NCI-H1092 treated with DMSO at 0.1 percent for 48 hours (cell line): ENCODE measurements at regions not wholly inside any gene's neighbourhood (a gene's known extent, or its start where the extent isn't known, plus 50 kb on each side); places are given as distances from the start of the nearest gene placed in this dataset.
"Not testable (repeated sequence)": the region's sequence is repeated elsewhere in the genome, so short reads cannot be mapped to it uniquely, and the experiment has no call there.

Source experiments
- DNase-seq: peaks from one replicate; lab custom pipeline; 2025; lab: John Stamatoyannopoulos, UW

DNA sequence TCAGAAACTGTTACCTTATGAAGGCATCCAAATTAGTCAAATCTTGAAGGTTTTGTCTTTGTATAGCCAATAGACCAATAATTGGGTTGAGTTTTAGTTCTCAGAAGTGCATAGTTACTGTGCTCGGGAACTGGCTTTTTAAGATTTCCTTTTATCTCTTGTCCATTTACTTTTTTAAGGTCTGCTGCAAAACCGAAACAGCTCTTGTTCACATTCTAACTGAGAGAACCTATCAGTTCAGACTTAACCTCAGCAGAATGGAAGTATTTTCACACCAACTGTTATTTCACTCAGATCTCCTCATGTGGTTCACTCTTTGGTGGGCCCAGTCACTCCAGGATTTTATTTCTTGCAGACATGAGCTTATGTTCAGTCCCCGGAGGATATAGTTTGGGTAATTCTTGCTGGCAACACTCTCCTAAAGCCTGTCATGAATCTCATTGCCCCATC is 55.5 kb downstream of the TPBG start:
- no peak for DNase-seq

DNA sequence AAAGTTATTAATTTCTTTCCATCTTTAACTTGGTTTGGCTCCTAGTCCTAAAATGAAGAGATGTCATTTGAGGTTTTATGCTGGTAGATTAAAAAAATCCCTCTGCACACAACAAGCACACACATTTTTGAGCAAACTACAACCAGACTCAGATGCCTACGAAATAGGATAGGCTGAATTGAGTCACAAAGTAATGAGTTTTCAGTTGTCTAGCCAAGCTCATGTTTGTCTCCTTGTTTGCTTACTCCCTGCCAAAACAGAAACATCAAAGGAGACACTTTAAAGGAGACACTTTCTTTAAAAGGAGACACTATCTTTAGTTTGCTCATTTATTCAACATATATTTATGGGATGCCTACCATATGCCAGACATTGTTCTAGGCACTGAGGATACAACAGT is 56.2 kb downstream of the TPBG start:
- no peak for DNase-seq

DNA sequence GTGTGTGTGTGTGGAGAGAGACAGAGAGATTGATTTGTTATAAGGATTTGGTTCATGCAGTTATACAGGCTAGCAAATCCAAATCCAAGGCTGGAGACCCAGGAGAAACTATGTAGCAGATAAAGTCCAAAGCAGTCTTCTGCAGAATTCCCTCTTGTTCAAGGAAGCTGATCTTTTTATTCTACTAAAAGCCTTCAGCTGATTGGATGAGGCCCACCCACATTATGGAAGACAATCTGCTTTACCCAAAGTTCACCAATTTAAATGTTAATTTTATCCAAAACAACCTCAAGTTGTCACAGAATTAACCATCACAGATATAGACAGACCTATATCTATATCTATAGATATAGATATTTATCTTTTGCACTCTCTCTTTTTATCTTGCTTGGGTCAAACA is 67.0 kb downstream of the TPBG start:
- no peak for DNase-seq

DNA sequence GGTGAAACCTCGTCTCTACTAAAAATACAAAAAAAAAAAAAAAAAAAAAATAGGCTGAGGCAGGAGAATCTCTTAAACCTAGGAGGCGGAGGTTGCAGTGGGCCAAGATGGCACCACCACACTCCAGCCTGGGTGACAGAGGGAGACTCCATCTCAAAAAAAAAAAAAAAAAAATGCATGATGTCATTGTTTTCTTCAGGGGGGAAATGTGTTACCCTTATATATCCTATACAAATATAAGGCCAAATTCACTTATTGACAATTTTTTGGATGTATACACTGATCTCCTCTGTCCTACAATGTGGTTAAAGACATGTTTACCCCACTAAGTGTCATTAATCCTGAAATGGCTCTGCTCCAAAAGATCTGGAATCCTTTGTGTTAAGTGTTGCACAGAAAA is 73.1 kb downstream of the TPBG start:
- no peak for DNase-seq

GRCh38 chr6:82437701-82438100 is 74.1 kb downstream of the TPBG start:
- DNase-seq = no peak

DNA sequence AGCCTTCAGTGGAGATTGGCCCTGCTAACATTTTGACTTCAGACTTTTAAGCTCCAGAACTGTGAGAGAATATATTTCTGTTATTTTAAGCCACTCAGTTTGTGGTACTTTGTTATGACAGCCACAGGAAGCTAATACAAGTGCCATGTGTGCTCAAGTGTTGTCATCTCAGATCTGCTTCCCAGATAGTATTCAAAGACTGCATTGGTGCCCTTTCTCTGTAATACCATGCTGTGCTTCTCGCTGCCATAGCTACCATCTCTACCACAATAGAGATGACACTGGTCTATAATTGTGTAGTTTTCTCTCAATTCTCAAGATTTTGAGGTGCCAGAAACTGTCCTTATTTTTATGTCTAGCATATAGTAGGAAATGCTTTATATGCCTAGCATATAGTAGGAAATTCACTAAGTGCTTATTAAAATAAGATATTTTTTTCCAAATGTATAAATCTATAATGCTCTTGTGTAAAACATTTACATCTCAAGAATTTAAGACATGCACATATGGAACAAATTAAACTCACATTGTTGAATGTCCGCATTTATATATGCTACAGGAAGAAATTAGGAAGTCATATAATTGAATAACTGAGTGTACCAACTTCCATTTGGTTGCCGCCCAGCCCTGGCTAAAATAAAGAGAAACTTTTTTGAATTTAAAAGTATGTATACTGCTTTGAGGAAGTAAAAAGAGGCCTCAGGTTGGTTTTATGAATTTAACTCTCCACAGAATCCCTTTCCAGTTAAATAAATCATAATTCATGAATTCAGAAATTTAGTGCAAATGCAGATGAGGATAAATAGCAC is 77.6 kb downstream of the TPBG start:
- no peak for DNase-seq

DNA sequence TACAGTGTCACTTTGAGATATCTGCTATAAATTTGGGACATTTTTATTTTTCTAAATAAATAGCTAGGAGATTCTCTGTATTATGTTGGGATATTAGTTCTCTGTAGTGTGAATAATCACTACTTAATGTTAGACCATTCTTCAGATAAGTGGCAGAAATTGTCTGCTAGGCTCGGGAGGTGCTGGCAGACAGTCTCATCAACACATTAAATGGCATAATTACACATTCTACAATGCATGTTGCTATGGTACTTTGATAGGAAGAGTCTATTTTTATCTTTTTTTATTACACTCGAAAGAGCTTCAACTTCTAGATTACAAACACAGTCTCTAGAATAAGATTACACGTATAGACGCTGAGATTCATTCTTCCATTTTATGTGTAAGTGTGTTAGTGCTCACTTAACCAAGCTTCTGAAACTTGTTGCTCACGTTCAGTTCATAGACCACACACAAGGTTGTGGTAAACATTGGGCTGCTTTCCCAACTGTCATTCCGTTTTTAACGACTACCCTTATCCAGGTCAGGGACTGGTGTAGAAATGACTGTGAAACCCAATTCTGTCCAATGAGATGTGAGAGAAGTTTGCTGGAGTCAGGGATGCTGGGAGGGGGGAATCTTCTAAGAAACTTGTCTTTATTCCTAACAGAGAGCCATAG is 78.6 kb downstream of the TPBG start:
- peak; percentile 21 for DNase-seq

DNA sequence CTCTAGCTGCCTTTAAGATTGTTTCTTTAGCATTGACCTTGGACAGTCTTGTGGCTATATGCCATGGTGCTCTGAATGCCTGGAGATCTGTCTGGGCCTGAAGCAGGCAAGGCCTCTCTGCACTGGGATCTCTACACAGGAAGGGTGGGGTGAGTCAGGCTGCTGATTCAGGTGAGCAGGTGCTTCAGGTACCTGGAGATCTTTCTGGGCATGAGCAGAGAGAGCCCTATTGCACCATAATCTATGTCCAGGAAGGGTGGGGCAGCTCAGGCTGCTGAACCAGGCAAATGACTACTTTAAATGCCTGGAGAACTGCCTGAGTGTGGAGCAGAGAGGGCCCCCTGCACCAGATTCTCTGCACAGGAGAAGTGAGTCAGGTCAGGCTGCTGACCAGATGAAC is 94.5 kb downstream of the TPBG start:
- no peak for DNase-seq

DNA sequence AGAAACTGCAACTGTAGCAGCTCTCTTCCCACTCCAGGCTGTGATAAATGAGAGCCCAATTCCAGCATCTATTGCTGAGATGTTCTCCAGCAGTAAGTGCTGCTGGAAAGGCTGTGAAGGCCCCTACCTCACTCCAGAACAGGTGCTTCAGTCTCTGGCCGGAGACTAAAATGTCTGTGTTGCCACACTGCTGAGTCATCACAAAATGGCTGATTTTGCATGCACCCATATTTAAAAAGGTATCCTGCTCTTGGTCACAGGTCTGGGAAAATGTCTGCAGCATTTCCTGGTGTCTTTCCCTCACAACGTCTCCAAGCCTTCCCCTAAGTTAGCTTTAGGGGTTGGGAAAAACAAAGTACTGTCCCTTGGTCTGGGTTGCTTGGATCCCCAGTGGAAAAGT is 95.1 kb downstream of the TPBG start:
- DNase-seq = no peak

GRCh38 chr6:82461536-82461935 is 97.9 kb downstream of the TPBG start:
- no peak for DNase-seq

GRCh38 chr6:82467338-82467737 is 103.7 kb downstream of the TPBG start:
- DNase-seq = no peak

- not testable (repeated sequence) for DNase-seq
These were observed 106.5 kb downstream of the TPBG start for GRCh38 chr6:82470123-82470522.

DNA sequence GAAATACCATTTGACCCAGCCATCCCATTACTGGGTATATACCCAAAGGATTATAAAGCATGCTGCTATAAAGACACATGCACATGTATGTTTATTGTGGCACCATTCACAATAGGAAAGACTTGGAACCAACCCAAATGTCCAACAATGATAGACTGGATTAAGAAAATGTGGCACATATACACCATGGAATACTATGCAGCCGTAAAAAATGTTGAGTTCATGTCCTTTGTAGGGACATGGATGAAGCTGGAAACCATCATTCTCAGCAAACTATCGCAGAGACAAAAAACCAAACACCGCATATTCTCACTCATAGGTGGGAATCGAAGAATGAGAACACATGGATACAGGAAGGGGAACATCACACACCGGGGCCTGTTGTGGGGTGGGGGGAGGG is 111.5 kb downstream of the TPBG start:
- DNase-seq = not testable (repeated sequence)

- no peak for DNase-seq
These were observed 120.4 kb downstream of the TPBG start for GRCh38 chr6:82484001-82484400.

GRCh38 chr6:82484737-82485626 is 121.4 kb downstream of the TPBG start:
- DNase-seq = no peak

- DNase-seq = no peak
These were observed 124.3 kb downstream of the TPBG start for GRCh38 chr6:82487895-82488294.

DNA sequence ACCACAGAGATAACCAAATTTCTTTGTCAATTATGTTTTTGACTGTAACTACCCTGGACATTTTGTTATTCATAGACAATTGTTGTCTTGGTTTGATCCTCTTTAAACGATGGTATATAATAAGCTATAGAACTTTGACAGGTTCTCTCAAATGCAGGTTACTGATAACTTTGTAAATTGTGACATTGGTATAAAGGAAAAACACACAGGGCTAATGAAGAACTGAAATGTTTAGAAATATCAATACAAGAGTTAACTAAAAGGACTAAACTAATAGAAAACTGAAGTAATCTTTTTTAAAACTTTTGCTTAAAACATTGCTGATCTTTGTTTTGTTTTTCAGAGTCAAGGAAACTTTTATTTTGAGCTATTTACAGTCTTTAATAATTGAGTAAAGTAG is 124.8 kb downstream of the TPBG start:
- no peak for DNase-seq

- DNase-seq = no peak
These were observed 128.5 kb downstream of the TPBG start for GRCh38 chr6:82492134-82492533.

GRCh38 chr6:82493467-82493866 is 129.8 kb downstream of the TPBG start:
- DNase-seq = no peak

- DNase-seq = no peak
These were observed 130.8 kb downstream of the TPBG start for GRCh38 chr6:82494367-82494766.

DNA sequence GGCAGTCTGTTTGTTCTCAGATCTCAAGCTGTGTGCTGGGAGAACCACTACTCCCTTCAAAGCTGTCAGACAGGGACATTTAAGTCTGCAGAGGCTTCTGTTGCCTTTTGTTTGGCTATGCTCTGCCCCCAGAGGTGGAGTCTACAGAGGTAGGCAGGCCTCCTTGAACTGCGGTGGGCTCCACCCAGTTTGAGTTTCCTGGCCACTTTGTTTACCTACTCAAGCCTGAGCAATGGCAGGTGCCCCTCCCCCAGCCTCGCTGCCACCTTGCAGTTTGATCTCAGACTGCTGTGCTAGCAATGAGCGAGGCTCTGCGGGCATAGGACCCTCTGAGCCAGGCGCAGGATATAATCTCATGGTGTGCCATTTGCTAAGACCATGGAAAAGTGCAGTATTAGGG is 138.3 kb downstream of the TPBG start:
- not testable (repeated sequence) for DNase-seq

GRCh38 chr6:82506526-82506925 is 142.9 kb downstream of the TPBG start:
- no peak for DNase-seq

- DNase-seq = no peak
These were observed 143.5 kb downstream of the TPBG start for GRCh38 chr6:82507112-82507511.
